Right atrium auricular region (tissue), 2 donors: ENCODE measurements at regions not wholly inside any gene's neighbourhood (a gene's known extent, or its start where the extent isn't known, plus 50 kb on each side); places are given as distances from the start of the nearest gene placed in this dataset.

Experiments used
- DNase-seq: peaks from one replicate; pipeline ENCODE4 v3.0.0-alpha.2; 2019; ENCODE audit warnings: low spot score
- H3K27ac ChIP-seq, 2 donors: fragments of 200-600 bp; sonication (generic); 1 replicate in 1 of 2; 2 replicates in 1 of 2; pipeline ENCODE4 v1.5.1; 2016 to 2019
- H3K27me3 ChIP-seq, 2 donors: fragments of 200-600 bp; sonication (generic); one replicate each; pipeline versions ENCODE4 v1.5.1 to v1.6.0; 2017 to 2019
- H3K36me3 ChIP-seq: fragments of 200-600 bp; sonication (generic); one replicate; pipeline ENCODE4 v1.5.1; 2016
- H3K4me1 ChIP-seq, 2 donors: fragments of 200-600 bp; sonication (generic); one replicate each; pipeline versions ENCODE4 v1.5.1 to v1.6.0; 2017 to 2019
- H3K4me3 ChIP-seq, 2 donors: fragments of 200-600 bp; sonication (generic); 1 replicate in 1 of 2; 2 replicates in 1 of 2; pipeline ENCODE4 v1.5.1; 2017 to 2019; ENCODE audit warnings: mild to moderate bottlenecking in 1 of 2, moderate library complexity in 1 of 2
- H3K9me3 ChIP-seq, 2 donors: fragments of 200-600 bp; sonication (generic); one replicate each; pipeline ENCODE4 v1.5.1; 2019
- CTCF ChIP-seq, 2 donors: fragments of 200-600 bp; sonication (generic); IDR thresholded peaks; one replicate each; pipeline ENCODE4 v1.5.1; 2019; ENCODE audit warnings: antibody characterized with exemption in 2 of 2

DNA sequence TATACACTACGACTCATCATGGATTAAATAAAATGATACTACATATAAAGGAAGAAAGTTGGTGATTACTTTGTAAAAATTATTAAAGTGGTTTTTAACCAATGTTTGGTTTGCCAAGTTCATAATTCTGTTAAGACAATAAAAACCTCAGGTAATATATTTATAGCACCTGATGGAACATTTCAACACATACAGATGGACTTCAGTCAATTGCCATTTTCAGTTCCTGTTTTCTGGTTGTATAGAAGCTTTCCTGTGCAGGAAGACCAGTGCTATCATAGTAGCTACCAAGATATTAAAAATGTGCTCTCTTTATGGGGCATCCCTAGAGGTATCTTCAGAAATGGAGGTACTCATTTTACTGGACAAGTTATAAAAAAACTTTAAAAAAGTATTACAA, 1686.4 kb downstream of the GRIK2 start:
- Histone ChIP-seq H3K27ac (no peak overlapping the region), H3K36me3 (no peaks in the 10 kb centered on the region), H3K4me3 (no peak overlapping the region), H3K4me1 (no peaks in the 10 kb centered on the region), H3K9me3 (no peaks in the 10 kb centered on the region), H3K27me3 (no peaks in the 10 kb centered on the region)
- DNase-seq: no peak
- no peak for TF ChIP-seq CTCF (IDR thresholded peaks at IDR 0.05)

GRCh38 chr6:103062136-103062535, 1668.6 kb downstream of the GRIK2 start:
- no peak for TF ChIP-seq CTCF (IDR thresholded peaks at IDR 0.05)
- no peak overlapping the region for H3K27ac ChIP-seq
- H3K27me3 ChIP-seq: no peaks in the 10 kb centered on the region
- no peaks in the 10 kb centered on the region for H3K36me3 ChIP-seq
- DNase-seq: no peak
- peaks cover 0 to 11% of the 10 kb centered on the region in 2 donors for H3K9me3 ChIP-seq
- H3K4me3 ChIP-seq: no peak overlapping the region
- no peaks in the 10 kb centered on the region for H3K4me1 ChIP-seq

- Histone ChIP-seq H3K4me3 (no peak overlapping the region), H3K4me1 (no peaks in the 10 kb centered on the region), H3K36me3 (no peaks in the 10 kb centered on the region), H3K27ac (no peak overlapping the region), H3K27me3 (no peaks in the 10 kb centered on the region), H3K9me3 (no peaks in the 10 kb centered on the region)
- TF ChIP-seq CTCF (IDR thresholded peaks at IDR 0.05): no peak
- DNase-seq: no peak
Measured at GRCh38 chr6:103047567-103047966, 1654.1 kb downstream of the GRIK2 start.

DNA sequence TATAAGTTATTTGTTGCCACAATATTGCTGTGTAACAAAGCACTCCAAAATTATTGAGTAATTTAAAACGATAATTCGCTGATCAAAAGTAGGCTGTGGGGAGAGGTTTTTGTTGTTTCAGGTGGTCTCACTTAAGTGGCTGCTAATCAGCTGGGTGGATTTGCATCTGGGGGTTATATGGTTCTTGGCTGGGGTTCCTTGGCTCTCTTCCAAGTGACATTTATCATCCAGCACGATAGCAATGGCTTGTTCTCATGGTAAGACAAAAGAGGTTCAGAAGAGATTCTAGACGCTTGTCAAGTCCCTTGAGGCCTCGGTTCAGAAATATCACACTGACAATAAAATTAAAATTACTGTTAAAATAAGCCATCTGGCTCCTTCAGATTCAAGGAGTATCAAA, 1648.8 kb downstream of the GRIK2 start:
- DNase-seq: no peak
- H3K9me3 ChIP-seq: no peaks in the 10 kb centered on the region
- TF ChIP-seq CTCF (IDR thresholded peaks at IDR 0.05): no peak
- H3K36me3 ChIP-seq: no peaks in the 10 kb centered on the region
- H3K27me3 ChIP-seq: no peaks in the 10 kb centered on the region
- no peaks in the 10 kb centered on the region for H3K4me1 ChIP-seq
- no peak overlapping the region for H3K4me3 ChIP-seq
- H3K27ac ChIP-seq: no peak overlapping the region

DNA sequence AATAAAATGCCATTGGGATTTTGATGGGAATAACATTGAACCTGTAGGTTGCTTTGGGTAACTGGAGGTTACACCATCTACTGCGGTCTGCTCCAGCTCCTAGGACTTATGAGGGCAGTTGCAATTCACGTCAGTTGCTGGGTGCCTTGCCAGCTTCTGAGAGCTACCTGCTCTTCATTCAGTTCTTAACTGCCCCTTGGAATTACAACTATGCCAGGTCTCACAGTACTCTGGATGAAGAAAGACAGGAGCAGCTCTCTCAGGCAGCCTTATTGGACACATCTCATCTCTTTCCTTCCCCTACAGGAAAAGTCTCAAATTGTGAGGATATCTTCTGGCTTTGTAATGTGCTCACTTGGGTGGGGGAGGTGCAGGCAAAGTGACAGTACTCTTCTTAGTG, 1643.3 kb downstream of the GRIK2 start:
- no peak for TF ChIP-seq CTCF (IDR thresholded peaks at IDR 0.05)
- no peaks in the 10 kb centered on the region for H3K9me3 ChIP-seq
- H3K27me3 ChIP-seq: no peaks in the 10 kb centered on the region
- no peaks in the 10 kb centered on the region for H3K4me1 ChIP-seq
- H3K36me3 ChIP-seq: no peaks in the 10 kb centered on the region
- DNase-seq: no peak
- no peak overlapping the region for H3K27ac ChIP-seq
- no peak overlapping the region for H3K4me3 ChIP-seq

- Histone ChIP-seq H3K4me3 (no peak overlapping the region), H3K9me3 (no peaks in the 10 kb centered on the region), H3K27me3 (no peaks in the 10 kb centered on the region), H3K4me1 (no peaks in the 10 kb centered on the region), H3K27ac (no peak overlapping the region), H3K36me3 (no peaks in the 10 kb centered on the region)
- TF ChIP-seq CTCF (IDR thresholded peaks at IDR 0.05): no peak
- DNase-seq: no peak
Measured at GRCh38 chr6:103027271-103027931, 1633.9 kb downstream of the GRIK2 start.
